ENCODE measurements at regions not wholly inside any gene's neighbourhood (a gene's known extent, or its start where the extent isn't known, plus 50 kb on each side); places are given as distances from the start of the nearest gene placed in this dataset.

- TF ChIP-seq CTCF (IDR thresholded peaks at IDR 0.05; ENCODE audit: low read depth, low read length) = no peak
- TF ChIP-seq MAX (IDR thresholded peaks at IDR 0.05; ENCODE audit: low read depth, low read length) = no peak
These were observed 187.5 kb upstream of the FOXF1 start for GRCh38 chr16:86322806-86323205.
